ENCODE measurements at regions not wholly inside any gene's neighbourhood (a gene's known extent, or its start where the extent isn't known, plus 50 kb on each side); places are given as distances from the start of the nearest gene placed in this dataset.

GRCh38 chr5:44884036-44884435 lies 75.3 kb downstream of the MRPS30 start:
- intact Hi-C loops (cut with DNase I): no loop called here
- TF ChIP-seq EP300 (IDR thresholded peaks at IDR 0.05): no peak
- TF ChIP-seq POLR2AphosphoS5 (IDR thresholded peaks at IDR 0.05): no peak
- TF ChIP-seq CTCF (IDR thresholded peaks at IDR 0.05): no peak
- no peak for TF ChIP-seq POLR2A (IDR thresholded peaks at IDR 0.05)
- Histone ChIP-seq H3K4me3 (no peak overlapping the region), H3K27me3 (no peaks in the 10 kb centered on the region), H3K27ac (no peak overlapping the region), H3K4me1 (no peaks in the 10 kb centered on the region), H3K36me3 (no peaks in the 10 kb centered on the region), H3K9me3 (no peaks in the 10 kb centered on the region)
- no peak for DNase-seq
- 95 to 96% methylated on average over 26 of the region's 26 CpGs for WGBS, 2 donors

- 53% methylated on average over 1 of the region's 1 CpG for WGBS, 2 donors
- no peaks in the 10 kb centered on the region for H3K4me1 ChIP-seq
- intact Hi-C loops (cut with DNase I): no loop called here
- H3K27ac ChIP-seq: no peak overlapping the region
- DNase-seq: no peak
- H3K4me3 ChIP-seq: no peak overlapping the region
- no peaks in the 10 kb centered on the region for H3K9me3 ChIP-seq
- no peak for TF ChIP-seq POLR2AphosphoS5 (IDR thresholded peaks at IDR 0.05)
- TF ChIP-seq CTCF (IDR thresholded peaks at IDR 0.05): no peak
- no peak for TF ChIP-seq EP300 (IDR thresholded peaks at IDR 0.05)
- no peak for TF ChIP-seq POLR2A (IDR thresholded peaks at IDR 0.05)
- no peaks in the 10 kb centered on the region for H3K36me3 ChIP-seq
- H3K27me3 ChIP-seq: no peaks in the 10 kb centered on the region
Measured at GRCh38 chr5:44885903-44886302, 77.2 kb downstream of the MRPS30 start.

GRCh38 chr5:44887722-44888121 lies 79.0 kb downstream of the MRPS30 start:
- no peaks in the 10 kb centered on the region for H3K27me3 ChIP-seq
- DNase-seq: no peak
- no peaks in the 10 kb centered on the region for H3K4me1 ChIP-seq
- H3K27ac ChIP-seq: no peak overlapping the region
- H3K4me3 ChIP-seq: no peak overlapping the region
- 47 to 73% methylated on average over 1 of the region's 1 CpG for WGBS, 2 donors
- H3K9me3 ChIP-seq: no peaks in the 10 kb centered on the region
- TF ChIP-seq EP300 (IDR thresholded peaks at IDR 0.05) (no peak), CTCF (IDR thresholded peaks at IDR 0.05) (no peak), POLR2AphosphoS5 (IDR thresholded peaks at IDR 0.05) (no peak), POLR2A (IDR thresholded peaks at IDR 0.05) (no peak)
- H3K36me3 ChIP-seq: no peaks in the 10 kb centered on the region
- intact Hi-C loops (cut with DNase I): no loop called here

GRCh38 chr5:44888435-44888834 lies 79.7 kb downstream of the MRPS30 start:
- 34 to 92% methylated on average over 1 of the region's 1 CpG for WGBS, 2 donors
- intact Hi-C loops (cut with DNase I): no loop called here
- H3K4me1 ChIP-seq: no peaks in the 10 kb centered on the region

More at GRCh38 chr5:44888435-44888834, 79.7 kb downstream of the MRPS30 start:
- no peak for DNase-seq
- H3K27ac ChIP-seq: no peak overlapping the region
- H3K27me3 ChIP-seq: no peaks in the 10 kb centered on the region
- H3K4me3 ChIP-seq: no peak overlapping the region
- no peaks in the 10 kb centered on the region for H3K9me3 ChIP-seq
- H3K36me3 ChIP-seq: no peaks in the 10 kb centered on the region
- TF ChIP-seq CTCF (IDR thresholded peaks at IDR 0.05) (no peak), POLR2A (IDR thresholded peaks at IDR 0.05) (no peak), EP300 (IDR thresholded peaks at IDR 0.05) (no peak), POLR2AphosphoS5 (IDR thresholded peaks at IDR 0.05) (no peak)

Data from sigmoid colon (tissue), 6 donors.